NB4 (cell line): ENCODE measurements at regions not wholly inside any gene's neighbourhood (a gene's known extent, or its start where the extent isn't known, plus 50 kb on each side); places are given as distances from the start of the nearest gene placed in this dataset.
A peak's percentile ranks its signal among the peaks of the same experiment; 100 is the strongest.
"Not testable (repeated sequence)": the region's sequence is repeated elsewhere in the genome, so short reads cannot be mapped to it uniquely, and the experiment has no call there.

Experiments used
- DNase-seq: peaks from one replicate; pipeline ENCODE4 v3.0.0; 2010; ENCODE audit warnings: low read depth
- H3K4me3 ChIP-seq: one replicate; pipeline ENCODE4 v1.5.1; 2011; ENCODE audit warnings: mild to moderate bottlenecking, low read depth, low read length, moderate library complexity
- MYC ChIP-seq: IDR thresholded peaks from 2 replicates; pipeline ENCODE4 v1.6.1; 2011; ENCODE audit warnings: low read depth, low read length
- POLR2A ChIP-seq: IDR thresholded peaks from 2 replicates; pipeline ENCODE4 v1.6.1; 2011; ENCODE audit warnings: mild to moderate bottlenecking; ENCODE audit not compliant: insufficient read length; ENCODE audit errors: extremely low read depth
- TF ChIP-seq, protein P1 (sequence below): IDR thresholded peaks from one replicate; pipeline ENCODE4 v1.5.1; 2012; ENCODE audit warnings: low read depth, low read length
- TF ChIP-seq, protein P2 (sequence below): IDR thresholded peaks from 2 replicates; pipeline ENCODE4 v1.6.1; 2011; ENCODE audit warnings: low read depth, low read length

DNA sequence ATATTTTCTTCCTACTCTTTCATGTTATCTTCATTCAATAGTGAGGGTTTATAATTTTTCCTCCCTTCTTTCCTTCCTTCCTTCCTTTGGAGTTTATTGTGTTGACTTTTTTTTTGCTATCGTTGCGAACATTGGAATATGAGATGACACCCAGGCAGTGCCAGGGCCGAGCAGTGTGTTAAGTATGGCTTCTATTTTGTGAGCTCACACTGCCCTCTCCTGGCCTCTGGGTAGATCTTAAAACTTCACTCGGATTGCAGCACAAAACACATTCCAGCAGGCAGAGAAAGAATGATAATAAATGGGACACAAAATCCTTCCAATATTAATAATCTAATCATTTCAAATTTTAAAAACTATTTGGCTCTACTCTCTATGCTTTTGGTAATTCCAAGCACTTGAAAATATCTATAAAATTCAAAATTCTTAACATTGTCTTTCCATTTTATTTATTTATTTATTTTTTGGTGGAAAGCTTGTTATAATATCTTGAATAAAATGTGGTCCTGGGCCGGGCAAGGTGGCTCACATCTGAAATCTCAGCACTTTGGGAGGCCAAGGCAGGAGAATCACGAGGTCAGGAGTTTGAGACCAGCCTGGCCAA lies 147.4 kb upstream of the OLIG3 start:
- TF ChIP-seq, protein P1, sequence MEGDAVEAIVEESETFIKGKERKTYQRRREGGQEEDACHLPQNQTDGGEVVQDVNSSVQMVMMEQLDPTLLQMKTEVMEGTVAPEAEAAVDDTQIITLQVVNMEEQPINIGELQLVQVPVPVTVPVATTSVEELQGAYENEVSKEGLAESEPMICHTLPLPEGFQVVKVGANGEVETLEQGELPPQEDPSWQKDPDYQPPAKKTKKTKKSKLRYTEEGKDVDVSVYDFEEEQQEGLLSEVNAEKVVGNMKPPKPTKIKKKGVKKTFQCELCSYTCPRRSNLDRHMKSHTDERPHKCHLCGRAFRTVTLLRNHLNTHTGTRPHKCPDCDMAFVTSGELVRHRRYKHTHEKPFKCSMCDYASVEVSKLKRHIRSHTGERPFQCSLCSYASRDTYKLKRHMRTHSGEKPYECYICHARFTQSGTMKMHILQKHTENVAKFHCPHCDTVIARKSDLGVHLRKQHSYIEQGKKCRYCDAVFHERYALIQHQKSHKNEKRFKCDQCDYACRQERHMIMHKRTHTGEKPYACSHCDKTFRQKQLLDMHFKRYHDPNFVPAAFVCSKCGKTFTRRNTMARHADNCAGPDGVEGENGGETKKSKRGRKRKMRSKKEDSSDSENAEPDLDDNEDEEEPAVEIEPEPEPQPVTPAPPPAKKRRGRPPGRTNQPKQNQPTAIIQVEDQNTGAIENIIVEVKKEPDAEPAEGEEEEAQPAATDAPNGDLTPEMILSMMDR = peak; percentile 60
- TF ChIP-seq MYC = no peak
- peak; percentile 82 for DNase-seq

DNA sequence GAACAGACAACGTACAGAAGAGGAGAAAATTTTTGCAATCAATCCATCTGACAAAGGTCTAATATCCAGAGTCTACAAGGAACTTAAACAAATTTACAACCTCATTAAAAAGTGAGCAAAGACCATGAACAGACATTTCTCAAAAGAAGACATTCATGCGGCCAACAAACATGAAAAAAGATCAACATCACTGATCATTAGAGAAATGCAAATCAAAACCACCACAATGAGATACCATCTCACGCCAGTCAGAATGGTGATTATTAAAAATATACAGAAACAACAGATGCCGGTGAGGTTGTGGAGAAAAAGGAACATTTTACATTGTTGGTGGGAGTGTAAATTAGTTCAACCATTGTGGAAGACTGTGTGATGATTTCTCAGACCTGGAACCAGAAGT lies 149.0 kb upstream of the OLIG3 start:
- not testable (repeated sequence) for H3K4me3 ChIP-seq, DNase-seq

More for the DNA sequence above, 147.4 kb upstream of the OLIG3 start:
- no peak overlapping the region for H3K4me3 ChIP-seq

DNA sequence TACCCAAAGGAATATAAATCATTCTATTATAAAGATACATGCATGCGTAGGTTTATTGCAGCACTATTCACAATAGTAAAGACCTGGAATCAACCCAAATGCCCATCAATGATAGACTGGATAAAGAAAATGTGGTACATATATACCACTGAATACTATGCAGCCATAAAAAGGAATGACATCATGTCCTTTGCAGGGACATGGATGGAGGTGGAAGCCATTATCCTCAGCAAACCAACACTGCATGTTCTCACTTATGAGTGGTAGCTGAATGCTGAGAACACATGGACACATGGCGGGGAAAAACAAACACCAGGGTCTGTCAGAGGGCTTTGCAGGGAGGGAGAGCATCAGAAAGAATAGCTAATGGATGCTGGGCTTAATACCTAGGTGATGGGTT lies 149.4 kb upstream of the OLIG3 start:
- not testable (repeated sequence) for H3K4me3 ChIP-seq, DNase-seq

DNA sequence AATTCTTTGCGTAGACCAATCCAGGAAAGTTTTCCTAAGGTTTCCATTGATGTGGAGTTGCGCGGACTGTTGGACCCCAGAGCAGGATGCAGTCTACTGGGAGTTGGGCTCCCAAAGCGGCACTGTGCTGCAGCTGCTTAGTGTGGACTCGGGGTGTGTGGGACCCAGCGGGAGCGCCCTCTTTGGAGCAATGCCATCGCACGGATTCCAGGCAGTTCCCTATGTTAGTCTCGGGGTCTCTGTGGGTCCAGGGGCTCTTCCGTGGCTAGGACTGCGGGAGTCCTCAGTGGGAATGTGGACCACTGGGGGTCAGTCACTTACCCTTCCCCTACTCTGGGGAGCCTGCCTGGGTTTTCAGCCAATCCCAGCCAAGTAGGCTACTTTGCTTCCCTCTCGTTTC lies 151.7 kb upstream of the OLIG3 start:
- H3K4me3 ChIP-seq = no peak overlapping the region
- TF ChIP-seq MYC (no peak), POLR2A (no peak)
- TF ChIP-seq, protein P2, sequence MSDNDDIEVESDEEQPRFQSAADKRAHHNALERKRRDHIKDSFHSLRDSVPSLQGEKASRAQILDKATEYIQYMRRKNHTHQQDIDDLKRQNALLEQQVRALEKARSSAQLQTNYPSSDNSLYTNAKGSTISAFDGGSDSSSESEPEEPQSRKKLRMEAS = no peak
- TF ChIP-seq, protein P1 = no peak
- DNase-seq = no peak

DNA sequence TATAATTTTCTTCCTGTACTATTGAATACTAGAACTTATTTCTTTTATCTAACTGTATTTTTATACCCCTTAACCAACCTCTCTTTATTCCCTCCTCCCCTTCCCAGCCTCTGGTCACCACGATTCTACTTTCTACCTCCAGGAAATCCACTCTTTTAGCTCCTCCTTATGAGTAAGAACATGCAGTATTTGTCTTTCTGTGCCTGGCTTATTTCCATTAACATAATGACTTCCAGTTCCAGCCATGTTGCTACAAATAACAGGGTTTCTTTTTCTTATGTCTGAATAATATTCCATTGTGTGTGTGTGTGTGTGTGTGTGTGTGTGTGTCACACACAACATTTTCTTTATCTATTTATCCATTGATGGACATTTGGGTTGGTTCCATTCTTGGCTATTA lies 152.3 kb upstream of the OLIG3 start:
- TF ChIP-seq, protein P2 = no peak
- no peak for TF ChIP-seq POLR2A
- TF ChIP-seq MYC = no peak
- TF ChIP-seq, protein P1 = no peak
- no peak for DNase-seq

DNA sequence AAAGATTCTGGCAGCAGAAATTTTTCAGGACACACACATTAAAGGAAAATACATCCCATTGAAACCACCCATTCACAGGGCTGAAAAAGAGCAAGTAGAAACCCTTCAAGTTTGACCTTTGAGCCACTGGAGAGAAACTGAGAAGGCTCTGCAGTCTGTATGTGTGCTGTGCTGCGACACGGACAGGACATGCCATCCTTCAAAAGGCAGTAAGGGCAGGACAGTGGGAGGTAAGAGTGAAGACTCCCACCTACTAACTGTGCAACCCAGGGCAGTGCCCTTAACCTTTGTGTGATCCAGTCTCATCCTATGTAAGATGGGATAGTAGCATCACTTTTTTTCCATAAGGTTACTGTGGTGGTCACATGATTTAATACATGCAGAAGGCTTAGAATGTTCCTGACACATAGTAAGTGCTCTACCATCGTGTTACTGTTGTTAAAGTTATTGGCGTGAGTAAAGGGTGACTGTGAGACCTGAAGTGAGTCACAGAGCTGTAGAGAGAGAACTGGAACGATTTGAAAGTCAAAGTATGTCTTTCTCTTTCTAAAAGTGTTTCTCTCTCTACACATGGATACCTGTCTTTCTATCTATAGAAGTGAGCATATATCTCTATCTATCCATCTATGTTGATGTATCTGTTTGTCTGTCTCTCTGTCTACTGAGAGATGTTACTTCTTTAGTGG lies 153.7 kb upstream of the OLIG3 start:
- TF ChIP-seq POLR2A (no peak), MYC (no peak)
- TF ChIP-seq, protein P1 = no peak
- TF ChIP-seq, protein P2 = no peak
- no peak overlapping the region for H3K4me3 ChIP-seq
- no peak for DNase-seq

More for the DNA sequence above, 152.3 kb upstream of the OLIG3 start:
- no peak overlapping the region for H3K4me3 ChIP-seq

DNA sequence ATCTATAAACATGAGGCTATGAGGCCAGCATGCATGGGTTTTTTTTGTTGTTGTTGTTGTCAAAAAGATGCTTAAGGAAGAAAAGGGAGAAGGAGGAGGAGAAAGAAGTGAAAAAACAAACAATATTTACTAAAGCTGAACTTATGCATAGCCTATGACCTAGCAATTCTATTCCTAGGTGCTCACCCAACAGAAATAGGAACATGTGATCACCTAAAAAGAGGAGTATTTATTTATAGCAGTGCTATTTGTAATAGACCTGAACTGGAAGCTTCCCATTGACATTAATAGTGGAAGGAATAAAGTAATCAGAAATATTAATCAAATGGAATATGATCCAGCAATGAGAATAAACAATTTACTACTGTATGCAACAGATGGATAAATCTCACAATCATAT lies 156.5 kb upstream of the OLIG3 start:
- TF ChIP-seq, protein P2 = no peak
- TF ChIP-seq POLR2A (no peak), MYC (no peak)
- TF ChIP-seq, protein P1 = no peak
- H3K4me3 ChIP-seq = no peak overlapping the region
- no peak for DNase-seq
